Activated CD4-positive, CD25-positive, alpha-beta regulatory T cell treated with anti-CD3 and anti-CD28 coated beads, Interleukin-2, amount 50 U/mL, for 24 hours (primary cell): ENCODE measurements at regions not wholly inside any gene's neighbourhood (a gene's known extent, or its start where the extent isn't known, plus 50 kb on each side); places are given as distances from the start of the nearest gene placed in this dataset.
A peak's percentile ranks its signal among the peaks of the same experiment; 100 is the strongest.
"Not testable (repeated sequence)": the region's sequence is repeated elsewhere in the genome, so short reads cannot be mapped to it uniquely, and the experiment has no call there.

Experiments
- ATAC-seq, 2 donors: fragments of 150-1000 bp; cut with Tn5 transposase; one replicate each; pipeline ENCODE4 v1.10.0; 2021; ENCODE audit warnings: mild to moderate bottlenecking in 1 of 2, moderate library complexity in 1 of 2

DNA sequence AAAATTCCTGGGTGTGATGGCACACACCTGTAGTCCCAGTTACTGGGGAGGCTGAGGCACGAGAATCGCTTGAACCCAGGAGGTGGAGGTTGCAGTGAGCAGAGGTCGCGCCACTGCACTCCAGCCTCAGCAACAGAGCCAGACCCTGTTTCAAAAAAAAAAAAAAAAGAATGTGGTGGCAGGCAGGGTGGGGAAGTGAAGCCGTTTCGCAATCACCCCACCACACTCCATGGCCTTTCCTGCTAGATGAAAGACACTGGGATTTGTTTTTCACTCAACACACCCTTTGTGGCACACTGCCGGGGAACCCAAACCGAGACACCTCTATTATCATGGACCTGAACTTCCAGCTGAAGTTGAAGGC, 172.4 kb upstream of the IQSEC1 start:
- no peak for ATAC-seq

DNA sequence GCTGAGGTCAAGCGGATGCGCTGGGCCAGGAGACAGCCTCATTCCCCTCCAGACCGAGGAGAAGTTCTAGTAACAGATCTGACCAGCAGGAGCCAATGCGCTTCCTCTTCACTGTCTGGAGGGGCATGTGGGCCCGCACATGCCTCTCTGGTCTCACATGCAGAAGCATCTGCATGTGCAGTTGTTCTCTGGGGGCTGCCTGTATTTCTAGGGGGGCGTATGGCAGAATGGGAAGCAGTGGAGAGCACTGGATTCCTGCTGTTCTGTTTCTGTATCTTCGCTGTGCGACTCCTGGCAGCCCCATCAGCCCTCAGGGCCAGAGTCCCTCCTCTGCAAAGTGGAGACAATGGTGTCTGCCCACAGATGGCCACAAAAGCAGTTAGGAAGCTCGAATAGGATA, 170.4 kb upstream of the IQSEC1 start:
- ATAC-seq: no peak

DNA sequence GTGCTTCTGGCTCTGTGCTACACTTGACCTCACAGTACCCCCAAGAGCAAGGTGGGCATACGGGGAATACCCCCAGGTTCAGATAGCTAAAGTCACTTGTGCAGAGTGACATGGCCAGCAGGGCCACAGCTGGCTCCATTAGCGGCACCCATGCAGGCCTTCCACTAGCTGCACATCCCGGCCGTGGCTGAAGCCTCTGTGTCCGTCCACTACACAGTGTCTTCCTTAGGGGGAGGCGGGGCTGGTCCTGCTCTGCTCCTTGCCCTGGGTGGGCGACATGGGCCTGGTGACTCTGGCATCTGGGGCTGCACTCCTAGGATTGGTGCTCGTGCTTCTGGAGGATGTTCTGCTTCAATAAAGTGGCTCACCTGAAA, 169.1 kb upstream of the IQSEC1 start:
- ATAC-seq: no peak

DNA sequence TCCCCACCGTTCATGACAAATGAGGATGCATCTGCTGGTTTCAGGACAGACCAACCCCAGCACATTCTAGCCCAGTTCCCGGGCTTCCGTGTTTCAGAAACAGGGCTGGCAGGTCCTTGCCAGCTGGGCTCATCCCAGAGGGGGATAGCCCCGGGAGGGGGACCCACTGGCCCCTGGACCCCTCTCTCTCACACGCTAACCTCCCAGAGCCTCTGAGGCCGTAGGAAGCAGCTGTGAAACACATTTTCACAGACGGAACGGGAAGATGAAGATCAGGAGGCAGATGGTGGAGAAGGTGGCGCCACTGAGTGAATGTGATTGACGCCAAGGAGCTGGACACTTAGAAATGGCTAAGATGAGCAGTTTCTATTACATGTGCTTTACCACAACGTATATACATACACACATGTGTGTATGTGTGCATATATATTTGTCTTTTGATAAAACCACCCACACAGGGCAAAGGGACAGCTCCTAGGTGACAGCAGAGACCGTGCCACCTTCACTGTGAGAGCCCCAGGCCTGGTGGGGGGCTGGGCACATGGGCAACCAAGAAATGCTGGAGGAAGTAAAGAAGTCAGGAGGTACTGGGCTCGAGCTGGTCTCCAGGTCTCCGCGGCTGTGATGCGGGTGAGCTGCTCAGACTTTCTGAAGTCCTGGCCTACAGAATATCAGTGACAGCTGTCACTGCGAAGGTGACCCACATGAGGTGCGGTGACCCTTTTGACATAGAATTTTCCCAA, 168.6 kb upstream of the IQSEC1 start:
- ATAC-seq: no peak

DNA sequence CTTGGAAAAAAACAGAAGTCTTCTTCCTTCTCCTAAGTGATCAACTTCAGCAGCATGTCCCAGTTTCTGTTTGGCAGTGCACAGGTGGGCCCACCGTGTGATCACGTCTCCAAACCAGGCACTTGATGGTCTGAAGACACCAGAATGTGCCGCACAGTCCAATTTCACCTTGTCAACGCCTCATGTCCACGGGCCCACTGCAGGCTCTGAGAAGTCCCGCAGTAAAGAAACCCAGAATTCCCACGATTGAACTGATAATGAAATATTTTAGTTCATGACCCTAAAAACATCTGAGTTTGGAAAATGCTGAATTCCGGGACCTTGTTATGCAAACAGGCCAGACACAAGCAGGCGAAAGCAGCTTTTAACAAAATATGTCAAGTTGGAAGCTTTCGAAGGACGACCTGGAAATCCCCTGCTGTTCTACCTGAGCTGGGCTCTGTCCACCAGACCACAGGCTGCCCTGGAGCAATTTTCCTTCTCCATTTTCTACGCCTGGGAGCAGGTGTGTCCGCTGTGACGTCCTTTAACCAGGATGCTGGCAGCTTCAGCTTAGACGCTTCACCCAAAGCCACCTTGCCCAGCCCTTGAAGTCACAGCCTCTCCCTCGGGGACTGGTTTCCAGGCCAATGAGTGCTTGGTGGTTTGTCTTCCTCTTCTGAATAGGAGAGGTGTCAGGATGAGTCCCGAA, 167.8 kb upstream of the IQSEC1 start:
- no peak for ATAC-seq

DNA sequence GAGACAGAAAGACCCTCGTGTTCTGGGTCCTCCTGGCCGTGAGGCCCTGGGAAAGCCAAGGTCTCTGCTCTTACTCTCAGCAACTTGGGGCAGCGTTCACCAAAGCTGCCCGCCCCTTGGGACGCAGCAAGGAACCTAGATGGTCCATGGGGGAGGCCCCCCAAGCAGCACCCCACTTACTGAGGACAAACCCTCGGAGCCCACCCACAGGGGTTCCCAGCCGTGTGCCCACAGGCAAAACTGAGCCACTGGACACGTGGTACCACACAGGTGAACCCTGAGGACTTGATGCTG, 166.2 kb upstream of the IQSEC1 start:
- no peak for ATAC-seq

DNA sequence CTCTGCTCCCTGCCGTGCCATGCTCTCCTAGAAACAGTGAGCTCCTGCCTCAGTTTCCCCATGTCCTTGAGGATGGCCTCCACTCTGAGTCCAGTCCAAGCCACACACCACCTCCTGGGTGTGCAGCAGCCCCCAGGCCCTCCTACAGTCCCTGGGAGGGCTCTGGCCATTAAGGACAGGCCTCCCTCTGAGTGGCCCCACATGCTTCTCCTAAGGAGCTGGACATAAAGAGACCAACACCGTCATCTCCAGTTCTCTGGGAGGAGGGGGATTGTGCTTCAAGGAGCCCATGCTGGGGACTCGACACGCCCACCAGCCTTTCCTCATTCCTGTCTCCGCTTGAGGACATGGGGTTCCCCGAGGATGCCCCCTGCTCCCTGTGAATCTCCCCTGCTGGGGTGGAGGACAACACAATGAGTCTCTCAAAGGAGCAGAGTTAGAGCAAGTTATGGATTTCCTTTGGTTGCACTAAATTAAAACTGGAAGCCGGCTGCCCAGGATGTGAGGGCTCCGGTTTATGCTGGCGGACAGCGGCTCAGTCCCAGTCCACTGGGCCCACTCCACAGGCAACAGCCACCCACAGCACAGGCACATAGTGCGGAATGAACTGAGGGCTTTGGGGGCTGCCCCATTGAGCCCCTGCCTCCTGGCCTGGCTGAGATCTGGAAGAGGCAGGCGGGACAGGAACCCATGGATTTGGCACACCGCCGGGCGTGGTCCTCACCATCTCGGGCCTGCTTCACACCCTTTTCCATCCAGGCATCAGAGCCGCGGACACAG, 165.6 kb upstream of the IQSEC1 start:
- no peak for ATAC-seq

DNA sequence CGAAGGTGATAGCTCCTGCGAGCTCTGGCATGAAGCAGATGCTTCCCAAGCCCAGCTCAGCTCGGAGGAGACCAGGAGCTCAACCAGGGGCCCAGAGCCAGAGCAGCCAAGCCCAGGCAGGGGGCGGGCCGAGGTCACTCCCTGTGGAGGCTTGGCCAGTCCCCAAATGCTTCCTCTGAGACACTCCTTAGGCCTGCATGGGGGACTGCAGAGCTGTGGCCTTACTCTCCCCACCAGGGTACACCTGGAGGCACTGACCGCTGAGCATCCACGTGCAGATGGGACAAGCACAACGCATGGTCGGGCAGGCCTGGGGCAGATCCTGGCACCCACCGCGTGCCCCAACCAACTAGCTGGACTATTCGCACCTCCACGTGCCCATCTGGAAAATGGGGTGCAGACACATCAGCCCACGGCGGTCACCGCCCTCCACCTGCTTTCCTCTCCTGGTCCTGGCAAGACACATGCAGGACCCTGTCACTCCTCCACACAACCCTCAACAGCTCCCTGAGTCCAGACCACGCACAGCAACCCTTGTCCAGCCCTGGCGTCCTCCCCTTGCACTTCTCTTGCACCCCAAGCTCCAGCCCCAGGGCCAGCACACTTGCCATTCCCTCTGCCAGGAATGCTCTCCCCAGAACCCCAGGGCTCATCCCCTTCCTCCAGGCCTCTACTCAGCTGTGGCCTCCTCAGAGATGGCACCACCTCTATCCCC, 164.7 kb upstream of the IQSEC1 start:
- ATAC-seq: no peak

DNA sequence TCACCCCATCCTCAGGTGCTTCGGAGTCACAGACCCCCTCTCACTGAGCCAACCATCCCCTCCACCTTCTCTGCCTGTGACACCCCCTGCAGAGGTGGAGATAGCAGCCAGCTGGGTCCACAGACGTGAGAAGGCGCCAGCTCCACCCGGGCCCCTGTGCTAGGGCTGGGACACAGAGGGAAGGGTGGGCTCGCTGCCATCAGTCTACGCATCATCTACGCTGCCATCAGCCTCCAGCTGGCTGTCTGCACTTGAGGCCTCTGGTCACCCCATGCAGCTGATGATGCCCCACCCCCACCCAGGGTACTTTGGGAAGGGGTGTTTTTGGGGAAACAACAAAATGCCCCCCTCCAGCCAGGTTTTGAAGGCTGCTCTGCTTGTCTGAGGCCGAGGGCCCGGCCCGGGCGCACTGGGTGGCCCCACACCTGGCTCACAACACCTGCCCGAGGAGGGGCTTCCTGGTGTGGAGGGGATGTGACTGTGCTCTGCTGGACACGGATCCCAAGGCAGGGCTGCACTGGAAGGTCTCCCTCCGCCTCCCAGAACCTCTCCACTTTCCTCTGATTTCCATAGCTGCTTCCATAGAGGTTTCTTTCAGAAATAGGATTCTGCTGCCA, 163.4 kb upstream of the IQSEC1 start:
- no peak for ATAC-seq

DNA sequence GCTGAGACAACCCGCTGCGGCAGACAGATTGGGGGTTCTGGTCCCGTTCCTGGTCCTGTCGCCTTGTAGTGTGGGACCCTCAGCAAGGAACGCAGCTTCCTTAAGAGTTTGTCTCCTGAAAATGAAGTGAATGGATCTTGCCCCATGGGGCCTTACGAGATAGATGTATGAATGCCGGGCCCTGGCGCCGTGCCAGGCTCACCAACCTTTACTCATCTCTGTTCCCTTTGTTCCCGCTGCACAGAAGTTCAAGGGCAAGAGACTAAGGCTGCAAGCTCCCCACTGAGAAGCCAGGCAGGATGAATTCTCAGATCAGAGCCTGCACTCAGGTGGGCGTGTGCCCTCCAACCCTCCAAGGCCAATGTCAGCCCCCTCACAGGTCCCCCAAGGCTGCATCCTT, 162.7 kb upstream of the IQSEC1 start:
- no peak for ATAC-seq

DNA sequence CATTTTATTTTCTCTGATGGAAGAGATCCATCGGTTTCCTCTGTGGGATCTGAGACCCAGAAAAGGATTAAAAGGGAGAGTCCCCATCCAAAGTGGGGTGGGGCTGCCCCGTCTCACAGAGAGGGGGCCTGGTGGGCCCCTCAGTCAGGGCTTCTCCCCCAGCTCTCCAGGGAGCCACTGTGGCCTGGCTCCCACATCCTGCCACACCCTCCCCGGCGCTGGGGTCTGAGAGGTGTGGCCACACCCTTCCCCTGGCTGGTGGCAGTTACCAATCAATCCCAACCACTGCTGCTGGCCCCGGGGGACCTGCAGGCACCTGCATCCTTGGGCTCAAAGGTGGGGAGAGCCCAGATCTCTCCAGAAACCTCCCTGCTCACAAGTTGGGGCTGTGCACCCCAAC, 161.8 kb upstream of the IQSEC1 start:
- ATAC-seq: peak in 1 of 2 donors; percentile 17

DNA sequence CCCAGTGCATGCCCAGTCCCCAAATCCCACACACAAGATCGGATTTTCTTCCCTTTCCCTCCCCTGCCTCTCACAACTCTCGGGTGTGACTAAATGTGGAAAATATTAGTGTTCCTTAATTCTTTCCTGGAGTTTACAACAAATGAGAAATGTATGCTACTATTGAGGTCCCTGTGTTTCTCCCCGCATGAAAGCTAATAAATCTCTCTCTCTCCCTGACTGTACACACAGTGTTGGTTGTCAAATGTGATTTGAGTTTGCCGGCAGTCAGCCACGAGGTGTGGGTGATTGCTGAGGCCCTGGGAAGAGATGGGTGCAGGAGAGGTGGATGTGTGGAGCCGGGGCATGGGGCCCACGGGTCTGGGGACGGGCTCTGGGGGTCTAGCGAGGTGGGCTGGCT, 161.4 kb upstream of the IQSEC1 start:
- no peak for ATAC-seq

DNA sequence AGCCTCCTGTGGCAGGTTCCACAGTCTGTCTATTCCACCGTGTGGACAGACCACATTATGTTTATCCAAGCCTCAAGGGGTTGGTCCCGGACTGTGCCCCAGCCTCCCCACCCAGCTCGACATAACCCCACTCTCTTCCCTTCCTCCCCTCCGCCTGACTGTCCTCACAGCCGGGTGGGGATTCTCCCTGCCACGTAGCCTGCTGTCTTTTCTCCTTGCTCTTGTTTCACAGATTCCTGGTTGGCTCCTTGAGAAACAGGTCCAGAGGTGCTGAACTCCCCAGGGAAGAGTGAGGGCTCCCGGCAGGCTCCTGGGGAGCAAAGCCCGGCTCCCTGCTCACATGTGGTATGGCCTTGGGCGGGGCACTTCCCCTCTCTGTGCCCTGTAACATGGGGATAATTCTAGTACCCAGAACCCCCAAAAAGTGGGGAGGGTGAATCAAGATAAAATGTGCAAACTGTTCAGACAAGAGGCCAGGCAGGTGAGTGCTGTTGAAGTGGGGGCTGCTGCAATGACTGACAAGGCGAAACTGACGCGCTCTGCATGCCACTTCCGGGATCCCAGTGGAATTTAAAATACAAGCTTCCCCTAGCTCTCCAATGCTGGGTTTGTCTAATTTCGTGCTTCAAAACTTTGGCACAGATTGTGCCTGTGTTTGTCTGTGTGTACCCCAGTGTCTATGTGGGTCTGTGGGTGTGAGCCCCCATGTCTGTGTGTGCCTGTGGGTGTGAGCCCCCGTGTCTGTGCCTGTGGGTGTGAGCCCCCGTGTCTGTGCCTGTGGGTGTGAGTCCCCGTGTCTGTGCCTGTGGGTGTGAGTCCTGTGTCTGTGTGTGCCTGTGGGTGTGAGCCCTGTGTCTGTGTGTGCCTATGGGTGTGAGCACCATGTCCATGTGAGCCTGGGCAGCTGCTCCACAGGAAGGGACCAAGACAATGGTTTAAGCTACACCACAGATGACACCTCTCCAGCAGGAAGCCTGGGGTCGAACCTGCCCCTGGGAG, 160.6 kb upstream of the IQSEC1 start:
- ATAC-seq: no peak

DNA sequence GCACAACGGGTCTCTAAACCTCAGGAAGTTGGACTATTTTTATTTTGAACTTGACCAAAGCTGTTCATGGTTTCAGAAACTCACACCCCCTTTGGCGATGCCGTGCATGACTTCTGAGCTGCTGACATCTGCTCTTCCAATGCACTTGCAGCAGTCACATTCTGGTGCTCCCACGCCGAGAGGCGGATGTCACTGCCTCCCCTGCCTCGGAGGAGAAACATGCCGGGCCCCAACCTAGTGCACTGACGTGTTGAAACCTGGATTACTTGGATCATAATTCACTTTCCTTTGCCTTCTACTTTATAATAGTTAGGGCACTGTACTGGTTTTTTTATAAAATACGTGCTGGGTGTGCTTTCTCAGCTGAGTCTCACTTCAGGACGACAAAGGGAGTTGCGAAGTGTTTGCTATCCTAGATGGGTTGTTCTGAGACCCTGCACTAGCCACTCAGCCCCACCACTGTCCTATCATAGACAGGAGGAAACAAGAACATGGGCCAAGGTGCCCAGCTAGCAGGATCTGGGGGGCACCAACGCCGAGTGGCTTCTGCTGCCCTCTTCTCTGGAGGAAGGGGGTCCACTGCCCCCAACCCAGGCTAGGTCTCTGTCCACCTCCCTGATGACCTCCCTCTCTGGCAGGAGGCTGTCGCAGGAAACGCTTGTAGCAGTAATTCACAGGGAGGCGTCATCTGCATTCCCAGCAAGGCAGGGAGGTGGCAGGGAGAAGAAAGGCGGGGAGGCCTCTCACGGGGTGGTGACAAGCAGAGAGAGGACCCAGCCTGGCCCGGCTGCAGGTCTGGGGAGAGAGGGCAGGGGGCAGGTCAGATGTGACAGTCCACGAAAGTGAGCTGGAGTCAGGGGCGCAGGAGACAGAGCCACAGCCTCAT, 158.8 kb upstream of the IQSEC1 start:
- ATAC-seq: no peak

DNA sequence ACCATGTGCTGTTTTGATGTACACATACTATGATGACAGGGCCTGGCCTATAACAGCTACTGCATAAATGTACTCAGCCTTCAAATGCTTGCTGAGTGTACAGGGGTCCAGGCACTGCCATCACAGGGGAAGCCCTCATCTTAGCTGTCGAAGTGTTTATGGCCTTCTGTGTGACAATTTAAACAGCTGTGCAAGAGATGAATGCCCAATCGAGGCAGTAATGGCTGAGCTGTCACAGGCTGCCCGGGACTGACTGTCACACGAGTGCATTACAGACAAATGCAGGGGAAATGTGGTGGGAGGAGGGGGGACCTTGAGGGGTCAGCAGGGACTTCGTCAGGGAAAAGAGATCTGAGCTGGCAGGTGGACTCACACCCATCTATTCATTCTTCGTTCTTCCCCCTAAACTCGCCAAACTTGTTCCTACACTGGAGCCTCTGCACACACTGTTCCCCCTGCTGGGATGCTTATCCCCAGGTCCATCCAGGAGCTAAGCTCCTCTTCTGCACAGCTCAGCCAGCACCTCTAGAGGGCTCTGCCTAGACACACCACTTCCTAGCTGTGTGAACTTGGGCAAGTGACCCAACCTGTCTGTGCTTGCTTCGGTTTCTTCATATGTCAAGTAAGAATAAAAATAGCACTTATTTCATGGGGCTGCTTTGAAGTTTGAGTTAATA, 156.2 kb upstream of the IQSEC1 start:
- ATAC-seq: no peak

DNA sequence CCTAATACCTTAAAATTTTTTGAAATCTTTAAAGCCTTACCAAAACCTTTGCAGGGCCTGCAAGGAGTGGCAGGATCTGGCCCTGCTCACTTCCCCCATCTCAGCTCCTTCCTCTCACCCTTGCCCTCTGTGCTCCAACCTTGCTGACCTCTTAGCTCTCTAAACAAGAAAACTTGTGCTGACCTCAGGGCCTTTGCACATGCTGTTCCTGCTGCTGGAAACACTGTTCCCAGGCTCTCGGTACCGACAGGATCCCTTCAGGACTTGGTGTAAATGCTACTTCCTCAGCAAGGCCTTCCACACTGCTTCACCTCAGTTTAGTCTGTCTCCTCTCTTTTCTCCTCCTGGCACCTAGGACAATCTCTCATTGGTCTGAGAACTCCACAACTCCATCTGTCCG, 155.4 kb upstream of the IQSEC1 start:
- ATAC-seq: no peak

DNA sequence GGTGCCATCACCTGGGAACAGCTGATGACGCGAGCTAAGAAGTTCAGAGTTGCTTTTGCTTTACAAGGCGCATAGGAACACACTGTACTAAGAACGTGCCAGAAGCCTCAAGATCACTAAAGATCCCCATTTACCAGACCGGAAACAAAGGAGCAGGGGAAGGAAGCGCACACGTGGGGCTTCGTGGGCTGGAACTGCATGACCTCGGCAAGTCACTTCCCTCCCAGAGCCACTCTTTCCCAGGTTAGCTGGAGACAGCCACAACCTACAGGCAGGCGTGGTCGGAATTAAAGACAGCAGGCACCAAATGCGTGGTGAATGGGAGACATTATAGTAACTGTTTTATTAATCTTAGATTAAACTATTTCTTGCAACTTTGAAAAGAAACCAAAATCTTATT, 154.9 kb upstream of the IQSEC1 start:
- not testable (repeated sequence) for ATAC-seq

DNA sequence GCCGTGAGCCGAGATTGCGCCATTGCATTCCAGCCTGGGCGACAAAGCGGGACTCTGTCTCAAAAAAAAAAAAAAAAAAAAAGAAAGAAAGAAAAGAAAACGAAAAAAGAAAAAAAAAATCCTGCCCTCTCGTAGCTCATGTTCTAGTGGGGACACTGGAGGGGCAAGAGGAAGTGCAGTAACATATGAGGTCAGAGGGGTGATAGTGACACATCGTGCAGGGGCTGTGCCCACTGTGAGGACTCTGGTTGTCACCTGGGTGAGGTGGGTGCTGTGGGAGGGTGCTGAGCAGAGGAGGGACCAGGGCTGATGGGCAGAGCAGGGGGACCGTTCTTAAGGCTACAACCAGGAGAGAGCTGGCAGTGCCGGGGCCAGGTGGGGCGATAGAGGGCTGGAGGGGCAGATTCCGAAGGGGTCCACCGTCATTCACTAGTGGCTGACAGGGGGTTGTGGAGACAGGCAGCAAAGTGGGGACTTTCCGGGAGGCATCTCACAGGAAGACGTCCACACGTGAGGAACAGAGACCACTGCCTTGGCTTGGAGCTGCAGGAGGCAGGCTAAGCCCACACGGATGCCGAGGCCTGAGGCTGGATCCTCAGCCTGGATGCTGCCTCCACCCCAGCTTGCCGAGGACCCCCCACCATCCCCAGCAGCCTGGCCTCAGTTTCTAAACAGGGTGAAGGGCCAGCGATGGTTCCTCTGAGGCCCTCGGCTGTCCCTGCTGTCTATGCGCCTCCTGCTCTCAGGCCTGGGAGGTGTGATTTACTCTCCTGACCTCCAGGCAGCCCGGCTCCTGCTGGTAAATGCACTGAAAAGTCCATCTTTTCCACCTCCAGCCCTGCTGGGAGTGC, 154.3 kb upstream of the IQSEC1 start:
- ATAC-seq: no peak

DNA sequence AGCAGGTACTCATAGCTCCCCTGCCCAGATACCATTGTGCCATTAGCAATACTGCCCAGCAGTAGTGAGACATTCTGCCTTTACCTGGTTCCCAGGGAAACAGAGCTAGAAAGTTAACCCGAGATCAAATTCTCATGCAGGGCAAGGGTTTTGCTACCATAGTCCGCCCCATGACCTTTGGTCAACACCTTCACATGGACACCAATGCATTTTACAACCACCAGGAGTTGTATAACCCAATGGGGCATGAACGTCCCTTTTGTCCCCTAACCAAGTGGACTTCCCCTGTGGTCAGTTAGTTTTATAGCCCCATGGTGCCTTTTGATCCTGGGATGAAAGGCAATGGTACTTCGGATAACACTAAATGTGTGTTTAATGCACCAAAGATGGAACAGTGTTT, 151.7 kb upstream of the IQSEC1 start:
- ATAC-seq: no peak
